ENCODE measurements at regions not wholly inside any gene's neighbourhood (a gene's known extent, or its start where the extent isn't known, plus 50 kb on each side); places are given as distances from the start of the nearest gene placed in this dataset.

DNA sequence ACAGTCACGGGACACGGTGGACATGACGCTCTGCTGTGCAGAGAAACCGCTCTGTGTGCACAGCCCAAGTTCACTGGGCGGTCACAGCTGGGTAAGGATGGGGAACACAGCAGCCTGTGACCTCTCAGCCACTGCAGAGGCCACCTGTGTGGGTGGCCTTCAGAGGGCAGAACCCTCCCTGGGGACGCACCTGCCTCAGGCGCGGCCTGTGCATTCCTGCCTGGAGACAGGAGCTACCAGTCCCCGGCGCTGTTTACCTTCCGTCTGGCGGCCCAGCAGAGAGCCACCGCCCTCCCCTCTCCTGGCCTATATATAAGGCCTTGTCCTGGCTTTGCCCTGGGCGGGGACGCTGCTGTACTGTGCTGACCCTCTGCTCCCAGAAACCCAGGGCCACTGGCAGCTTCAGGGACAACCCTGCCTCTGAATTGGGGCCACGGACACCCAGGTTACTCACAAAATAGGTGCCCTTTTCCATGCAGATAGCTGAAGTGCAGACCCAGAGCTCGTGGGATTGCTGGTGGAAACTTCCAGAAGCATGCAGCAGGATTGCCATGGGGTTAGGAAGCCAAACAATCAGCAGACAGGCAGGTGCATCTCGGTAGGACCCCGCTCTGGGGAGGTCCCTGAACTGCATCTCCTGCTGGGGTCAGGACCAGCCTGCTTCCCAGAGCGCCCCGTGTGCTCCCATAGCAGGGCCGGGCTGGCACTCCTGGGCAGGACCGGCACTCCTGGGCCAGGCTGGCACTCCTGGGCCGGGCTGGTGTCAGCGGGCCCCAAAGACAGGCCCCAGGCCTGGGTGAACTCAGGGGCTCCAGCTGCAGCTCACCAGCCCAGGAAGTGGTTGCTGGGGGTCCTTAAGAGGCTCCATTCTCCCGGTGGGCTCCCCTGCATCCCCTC is 83.6 kb downstream of the SIK1 start:
- ChIA-PET CTCF (no interaction called here), POLR2A (interaction anchor here (0.6 to 1.0 kb wide), 3 partner anchors 9 to 12 kb away, joined by 4 read pairs; no protein-coding TSS in a partner anchor)
- Mint-ChIP-seq H3K4me1 (ENCODE audit: insufficient read depth, unreplicated experiment) (peaks cover 14% of the 10 kb centered on the region), H3K36me3 (ENCODE audit: insufficient read depth, unreplicated experiment) (no peaks in the 10 kb centered on the region), H3K27ac (ENCODE audit: low read depth, unreplicated experiment) (no peak overlapping the region), H3K9me3 (ENCODE audit: unreplicated experiment) (no peaks in the 10 kb centered on the region), H3K4me3 (ENCODE audit: unreplicated experiment) (no peak overlapping the region), H3K27me3 (ENCODE audit: insufficient read depth, unreplicated experiment) (no peaks in the 10 kb centered on the region)
- intact Hi-C loops (cut with micrococcal nuclease), result no loop called here
- TF ChIP-seq, protein P1, sequence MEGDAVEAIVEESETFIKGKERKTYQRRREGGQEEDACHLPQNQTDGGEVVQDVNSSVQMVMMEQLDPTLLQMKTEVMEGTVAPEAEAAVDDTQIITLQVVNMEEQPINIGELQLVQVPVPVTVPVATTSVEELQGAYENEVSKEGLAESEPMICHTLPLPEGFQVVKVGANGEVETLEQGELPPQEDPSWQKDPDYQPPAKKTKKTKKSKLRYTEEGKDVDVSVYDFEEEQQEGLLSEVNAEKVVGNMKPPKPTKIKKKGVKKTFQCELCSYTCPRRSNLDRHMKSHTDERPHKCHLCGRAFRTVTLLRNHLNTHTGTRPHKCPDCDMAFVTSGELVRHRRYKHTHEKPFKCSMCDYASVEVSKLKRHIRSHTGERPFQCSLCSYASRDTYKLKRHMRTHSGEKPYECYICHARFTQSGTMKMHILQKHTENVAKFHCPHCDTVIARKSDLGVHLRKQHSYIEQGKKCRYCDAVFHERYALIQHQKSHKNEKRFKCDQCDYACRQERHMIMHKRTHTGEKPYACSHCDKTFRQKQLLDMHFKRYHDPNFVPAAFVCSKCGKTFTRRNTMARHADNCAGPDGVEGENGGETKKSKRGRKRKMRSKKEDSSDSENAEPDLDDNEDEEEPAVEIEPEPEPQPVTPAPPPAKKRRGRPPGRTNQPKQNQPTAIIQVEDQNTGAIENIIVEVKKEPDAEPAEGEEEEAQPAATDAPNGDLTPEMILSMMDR (IDR thresholded peaks at IDR 0.05; ENCODE audit: unreplicated experiment), result no peak
- no TSS peak for BruUV-seq (replicated peaks)
- DNase-seq (ENCODE audit: unreplicated experiment), result no peak

DNA sequence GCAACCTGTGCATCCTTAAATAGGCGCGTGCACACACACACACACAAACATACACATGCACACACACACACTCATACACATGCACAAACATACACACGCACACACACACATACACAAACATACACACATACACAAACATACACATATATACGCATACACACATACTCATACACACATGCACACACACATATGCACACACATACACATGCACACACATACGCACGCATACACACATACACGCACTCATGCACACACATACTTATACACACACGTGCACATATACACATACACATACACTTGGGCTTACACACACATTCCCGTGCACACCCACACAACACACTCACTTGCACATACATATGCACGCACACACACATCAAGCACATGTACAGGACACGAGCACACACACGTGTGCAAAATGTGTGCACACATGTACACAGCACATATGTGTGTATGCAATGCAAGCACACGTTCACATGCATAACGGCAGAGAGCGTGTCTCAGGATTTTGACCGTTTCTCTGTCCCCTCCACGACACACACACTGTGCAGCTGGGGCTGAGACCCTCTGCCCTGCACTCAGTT is 84.5 kb downstream of the SIK1 start:
- POLR2A ChIA-PET, result interaction anchor here (0.6 to 1.2 kb wide), 4 partner anchors 9 to 42 kb away, joined by 3 to 4 read pairs (median 4); no protein-coding TSS in a partner anchor
- H3K36me3 Mint-ChIP-seq (ENCODE audit: insufficient read depth, unreplicated experiment), result no peaks in the 10 kb centered on the region
- DNase-seq (ENCODE audit: unreplicated experiment), result no peak
- H3K9me3 Mint-ChIP-seq (ENCODE audit: unreplicated experiment), result peaks cover 5% of the 10 kb centered on the region
- H3K27me3 Mint-ChIP-seq (ENCODE audit: insufficient read depth, unreplicated experiment), result no peaks in the 10 kb centered on the region
- intact Hi-C loops (cut with micrococcal nuclease), result no loop called here
- TF ChIP-seq, protein P1 (IDR thresholded peaks at IDR 0.05; ENCODE audit: unreplicated experiment), result no peak
- no peak overlapping the region for H3K4me3 Mint-ChIP-seq (ENCODE audit: unreplicated experiment)
- no TSS peak for BruUV-seq (replicated peaks)
- H3K4me1 Mint-ChIP-seq (ENCODE audit: insufficient read depth, unreplicated experiment), result peaks cover 14% of the 10 kb centered on the region
- no peak overlapping the region for H3K27ac Mint-ChIP-seq (ENCODE audit: low read depth, unreplicated experiment)
- CTCF ChIA-PET, result no interaction called here

DNA sequence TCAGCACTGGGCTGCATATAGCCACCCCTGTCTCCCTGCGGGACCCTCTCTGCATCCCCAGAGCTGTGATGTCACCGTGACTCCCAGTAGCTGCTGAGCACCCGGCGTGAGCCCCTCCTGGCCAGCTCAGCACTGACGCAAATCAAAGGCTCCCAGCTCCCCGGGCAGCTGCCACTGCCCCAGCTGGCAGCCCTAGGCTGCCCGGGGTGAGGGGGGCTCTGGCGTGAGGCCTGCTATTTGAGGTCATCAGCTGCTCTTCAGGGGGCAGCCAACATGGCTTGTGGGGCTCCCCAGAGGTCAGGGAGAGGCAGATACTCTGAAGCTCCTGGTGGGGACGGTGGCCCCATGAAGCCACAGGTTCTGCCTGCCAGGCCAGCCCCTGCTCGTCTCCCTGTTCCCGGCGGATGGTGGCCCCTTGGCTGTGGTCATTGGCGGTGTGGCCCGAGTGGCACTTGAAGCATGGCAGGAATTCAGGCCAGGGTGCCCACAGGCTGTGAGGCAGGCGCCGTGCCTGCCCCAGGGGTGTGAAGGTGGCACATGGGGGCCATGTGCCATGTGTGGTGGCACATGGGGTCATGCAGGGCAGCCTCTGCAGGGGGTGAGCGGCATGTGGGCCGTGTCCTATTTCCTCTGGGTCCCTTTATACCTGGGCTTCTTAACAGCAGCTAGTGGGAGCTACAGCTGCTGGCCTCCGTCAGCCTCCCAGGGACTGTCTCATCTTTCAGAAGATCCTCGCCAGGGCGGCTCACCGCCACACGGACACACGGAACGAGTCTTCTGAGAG is 85.4 kb downstream of the SIK1 start:
- no peak overlapping the region for H3K4me3 Mint-ChIP-seq (ENCODE audit: unreplicated experiment)
- no peak overlapping the region for H3K27ac Mint-ChIP-seq (ENCODE audit: low read depth, unreplicated experiment)
- H3K4me1 Mint-ChIP-seq (ENCODE audit: insufficient read depth, unreplicated experiment), result peaks cover 14% of the 10 kb centered on the region
- ChIA-PET CTCF (no interaction called here), POLR2A (interaction anchor here (1.0 to 1.8 kb wide), 4 partner anchors 11 to 144 kb away, joined by 3 to 7 read pairs (median 4); no protein-coding TSS in a partner anchor)
- intact Hi-C loops (cut with micrococcal nuclease), result no loop called here
- TF ChIP-seq, protein P1 (IDR thresholded peaks at IDR 0.05; ENCODE audit: unreplicated experiment), result no peak
- no TSS peak for BruUV-seq (replicated peaks)
- H3K9me3 Mint-ChIP-seq (ENCODE audit: unreplicated experiment), result peaks cover 13% of the 10 kb centered on the region
- no peak for DNase-seq (ENCODE audit: unreplicated experiment)
- peaks cover 2% of the 10 kb centered on the region for H3K36me3 Mint-ChIP-seq (ENCODE audit: insufficient read depth, unreplicated experiment)
- no peaks in the 10 kb centered on the region for H3K27me3 Mint-ChIP-seq (ENCODE audit: insufficient read depth, unreplicated experiment)

All from MCF 10A (cell line).